GM18909 (cell line): ENCODE measurements at regions not wholly inside any gene's neighbourhood (a gene's known extent, or its start where the extent isn't known, plus 50 kb on each side); places are given as distances from the start of the nearest gene placed in this dataset.

Experiments
- ATAC-seq: cut with Tn5 transposase; IDR thresholded peaks from one replicate; pipeline ENCODE4 v1.9.1; 2021; ENCODE audit warnings: mild to moderate bottlenecking; ENCODE audit not compliant: unreplicated experiment, poor library complexity

GRCh38 chr21:27493542-27493941 lies 526.7 kb upstream of the ADAMTS5 start:
- ATAC-seq: no peak

DNA sequence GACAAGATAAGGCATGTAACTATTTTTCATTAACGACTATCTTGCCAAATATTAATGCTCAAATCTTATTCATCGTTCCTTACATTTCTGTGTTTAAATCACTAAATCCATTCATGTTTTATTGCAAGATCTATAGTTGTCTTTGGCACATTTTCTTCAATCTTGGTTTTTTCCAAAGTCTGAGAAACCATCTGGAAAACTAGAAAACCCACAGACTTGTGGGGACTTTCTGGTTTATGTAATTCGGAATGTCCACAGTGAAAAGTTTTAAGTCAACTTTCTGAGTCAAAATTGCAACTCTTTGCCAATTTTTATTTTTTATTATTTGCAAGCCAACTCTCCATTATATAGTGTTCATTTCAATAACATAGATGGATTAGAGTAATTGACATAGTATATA lies 520.8 kb upstream of the ADAMTS5 start:
- no peak for ATAC-seq

DNA sequence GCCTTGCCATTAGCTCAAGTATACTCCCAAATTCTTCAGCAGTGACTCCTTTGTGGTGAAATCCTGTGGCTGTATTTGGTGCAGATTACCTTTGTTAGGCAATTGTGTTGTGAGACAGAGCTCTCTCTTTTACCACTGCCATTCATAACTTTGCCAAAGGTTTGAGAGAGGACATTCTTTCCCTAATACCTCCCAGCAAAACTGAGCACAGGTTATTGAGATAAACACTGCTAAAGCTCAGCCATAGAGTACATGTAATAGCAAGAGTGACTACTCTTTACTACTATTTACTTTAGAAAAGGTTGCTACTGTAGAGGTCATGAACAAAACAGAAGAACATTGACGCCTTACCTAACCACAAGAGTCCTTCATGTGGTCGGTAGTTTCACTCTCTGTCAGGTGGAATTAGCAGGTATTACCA lies 514.0 kb upstream of the ADAMTS5 start:
- ATAC-seq: no peak

DNA sequence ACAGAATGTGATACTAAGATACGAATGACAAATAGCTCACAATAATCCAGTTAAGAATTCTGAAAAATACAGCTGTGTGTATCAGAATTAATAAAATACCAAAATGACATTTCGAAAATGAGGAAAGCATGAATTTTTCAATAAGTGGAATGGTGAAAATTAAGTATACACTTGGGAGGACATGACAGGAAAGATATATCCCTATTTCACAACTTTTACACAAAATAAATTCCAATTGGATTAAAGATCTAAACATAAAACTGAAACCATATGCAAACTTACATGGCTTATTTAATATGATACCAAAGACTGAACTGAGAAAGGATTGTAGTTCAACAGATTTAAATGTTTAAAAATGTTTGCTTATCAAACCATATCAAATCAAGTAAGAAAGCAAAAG lies 510.4 kb upstream of the ADAMTS5 start:
- no peak for ATAC-seq

GRCh38 chr21:27476696-27477095 lies 509.8 kb upstream of the ADAMTS5 start:
- ATAC-seq: no peak

DNA sequence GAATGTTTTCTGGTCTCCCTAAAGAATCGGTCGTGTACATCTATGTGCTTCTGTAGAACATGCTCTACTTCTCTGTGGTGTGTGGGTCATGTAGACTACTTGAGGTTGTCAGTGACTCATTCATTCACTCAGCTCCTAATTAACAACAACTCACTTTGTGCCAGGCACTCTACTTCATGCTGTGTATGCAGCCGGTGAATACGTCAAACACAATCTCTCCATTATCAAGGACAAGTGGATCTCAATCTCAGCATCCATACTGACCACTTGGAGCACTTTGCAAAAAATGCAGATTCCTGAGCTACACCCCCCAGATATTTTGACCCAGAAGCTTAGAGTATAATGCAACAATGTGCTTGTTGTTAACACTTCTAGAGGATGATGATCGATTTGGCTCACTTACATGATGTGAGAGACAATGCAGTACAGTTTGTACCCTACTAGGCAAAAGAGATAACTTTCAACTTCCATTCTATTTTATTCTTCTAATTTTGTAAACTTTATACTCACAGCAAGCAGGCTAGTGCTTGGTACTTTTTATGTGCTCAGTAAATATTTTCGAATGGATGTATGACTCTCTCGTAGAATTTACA lies 508.6 kb upstream of the ADAMTS5 start:
- no peak for ATAC-seq

DNA sequence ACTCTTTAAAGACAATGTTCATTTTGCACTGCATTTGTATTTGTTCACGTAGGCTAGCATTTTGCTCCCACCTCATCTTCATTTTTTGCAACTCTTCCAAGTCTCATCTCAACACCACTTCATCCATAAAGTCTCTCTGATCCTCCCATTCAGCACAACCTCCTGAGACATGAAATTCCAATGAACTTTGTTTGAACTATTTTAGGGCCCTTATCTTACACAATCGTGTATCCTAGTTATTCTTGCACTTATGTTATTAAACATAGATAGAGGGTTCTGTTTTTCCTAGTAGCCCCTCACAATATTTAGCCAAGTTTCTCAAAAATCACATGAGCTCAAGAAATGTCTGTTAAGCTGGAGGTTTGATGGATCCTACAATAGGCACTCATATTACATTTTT lies 500.5 kb upstream of the ADAMTS5 start:
- ATAC-seq: no peak

- ATAC-seq: no peak
Observed at GRCh38 chr21:27466140-27466539, 499.3 kb upstream of the ADAMTS5 start.

GRCh38 chr21:27464648-27465047 lies 497.8 kb upstream of the ADAMTS5 start:
- no peak for ATAC-seq

DNA sequence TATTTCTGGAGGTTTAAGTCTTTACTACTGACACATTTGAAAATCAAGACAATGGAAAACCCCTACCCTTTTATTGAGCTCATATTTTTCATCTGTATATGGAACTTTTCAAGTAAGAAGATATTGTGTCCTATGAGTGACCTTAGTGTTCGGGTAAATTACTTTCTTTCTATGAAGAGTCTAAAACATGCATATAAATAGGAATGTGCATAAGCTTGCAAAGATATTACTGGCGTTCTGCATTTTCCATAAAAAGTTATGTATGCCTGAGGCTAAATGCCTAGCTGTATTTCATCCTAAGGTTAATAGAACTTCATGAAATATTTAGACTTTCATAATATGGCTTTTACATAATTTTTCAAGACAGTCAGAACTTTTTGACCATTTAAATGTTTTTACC lies 495.8 kb upstream of the ADAMTS5 start:
- no peak for ATAC-seq

DNA sequence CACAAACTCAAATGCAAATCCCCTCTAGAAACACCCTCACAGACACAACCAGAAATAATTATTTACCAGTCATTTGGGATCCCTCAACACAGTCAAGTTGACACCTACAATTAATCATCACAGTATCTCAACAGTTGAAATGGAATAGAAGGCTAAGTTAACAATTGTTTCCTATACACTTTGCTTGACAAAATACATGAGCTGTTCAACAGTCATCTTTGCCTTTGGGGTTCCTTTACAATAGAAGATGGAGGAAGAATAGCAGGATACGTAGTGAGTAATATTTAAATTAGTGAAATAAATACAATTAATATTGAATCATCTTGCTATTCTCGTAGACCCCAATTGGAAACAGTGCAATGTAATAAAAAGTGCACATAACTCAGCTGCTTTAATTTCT lies 487.3 kb upstream of the ADAMTS5 start:
- no peak for ATAC-seq

GRCh38 chr21:27451116-27451515 lies 484.2 kb upstream of the ADAMTS5 start:
- ATAC-seq: no peak

DNA sequence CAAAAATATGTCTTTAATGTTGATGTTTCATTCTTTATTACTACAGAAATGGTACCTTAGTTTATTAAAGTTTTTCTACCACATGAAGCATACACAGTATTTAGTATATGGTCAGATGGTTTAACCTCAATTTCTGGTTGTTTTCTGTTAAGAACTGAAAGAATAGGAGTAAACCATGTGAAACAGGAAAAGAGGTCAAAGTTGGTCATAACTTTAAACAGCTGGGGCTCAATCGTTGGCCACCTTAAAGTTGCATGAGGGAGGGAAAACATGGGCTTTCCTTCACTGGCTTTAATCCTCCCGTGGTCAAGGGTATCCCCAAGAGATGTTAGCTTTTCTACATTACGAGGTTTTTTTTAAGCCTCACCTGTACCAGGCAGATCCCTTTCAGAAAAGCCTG lies 483.3 kb upstream of the ADAMTS5 start:
- ATAC-seq: no peak

DNA sequence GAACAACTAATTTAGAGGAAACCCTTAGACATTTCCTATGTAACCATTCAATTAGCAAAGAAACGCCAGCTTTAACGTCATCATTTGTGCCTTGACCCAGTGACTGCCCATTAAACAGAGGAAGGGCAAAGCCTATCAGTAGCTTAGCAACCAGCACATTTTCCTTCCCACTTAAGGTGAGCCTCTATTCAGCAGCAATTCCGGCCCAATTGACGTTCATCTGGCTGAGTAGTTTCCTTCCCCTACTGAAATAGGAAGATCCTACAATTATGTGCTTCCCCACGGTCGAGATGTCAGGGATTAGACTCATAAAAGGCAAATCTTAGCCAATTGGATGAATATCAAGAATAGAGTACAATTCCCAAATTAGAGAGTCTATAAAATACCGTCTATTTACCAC lies 482.1 kb upstream of the ADAMTS5 start:
- no peak for ATAC-seq

- no peak for ATAC-seq
Observed at GRCh38 chr21:27447843-27448242, 481.0 kb upstream of the ADAMTS5 start.

DNA sequence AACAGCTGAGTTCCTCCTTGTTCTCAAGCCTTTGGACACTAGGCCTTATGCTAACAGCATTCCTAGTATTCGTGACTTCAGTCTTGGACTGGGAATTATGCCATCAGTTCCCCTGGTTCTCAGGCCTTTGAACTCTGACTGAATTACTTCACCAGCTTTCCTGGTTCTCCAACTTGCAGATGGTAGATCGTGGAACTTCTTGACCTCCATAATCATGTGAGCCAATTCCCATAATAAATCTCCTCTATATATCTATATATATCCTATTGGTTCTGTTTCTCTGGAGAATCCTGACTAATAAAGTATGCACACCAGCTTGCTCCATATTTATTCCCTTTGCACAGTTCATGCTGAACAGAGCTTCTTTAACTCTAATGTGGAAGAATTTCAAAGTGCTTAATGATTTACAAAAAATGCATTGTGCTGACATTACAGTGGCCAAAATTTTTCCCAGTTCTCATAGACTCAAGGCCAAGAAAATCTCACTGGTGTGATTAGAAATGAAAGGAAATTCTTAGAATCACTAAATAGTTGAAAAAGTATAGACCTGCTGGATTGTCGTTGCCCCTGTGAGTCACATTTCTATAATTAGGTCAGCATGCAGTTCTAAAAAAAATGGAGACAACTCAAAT lies 462.9 kb upstream of the ADAMTS5 start:
- ATAC-seq: no peak

DNA sequence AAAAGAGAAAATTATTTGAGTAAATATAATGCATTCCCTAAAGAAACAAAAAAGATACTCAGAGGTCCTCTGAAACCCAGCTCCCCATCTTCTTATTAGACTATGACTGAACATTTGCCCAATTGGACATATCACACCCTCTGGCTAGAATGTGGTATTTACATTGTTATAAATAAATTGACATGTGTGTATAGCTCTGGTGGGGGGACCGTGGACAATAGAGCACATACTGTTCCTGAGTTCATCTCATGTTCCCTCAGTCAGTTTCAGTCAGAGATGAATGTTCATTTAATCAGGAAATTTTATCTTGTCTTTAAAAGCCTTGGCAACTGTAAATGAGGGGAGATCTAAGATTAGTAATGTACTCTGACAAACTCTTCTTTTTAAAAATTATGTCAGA lies 459.3 kb upstream of the ADAMTS5 start:
- no peak for ATAC-seq

DNA sequence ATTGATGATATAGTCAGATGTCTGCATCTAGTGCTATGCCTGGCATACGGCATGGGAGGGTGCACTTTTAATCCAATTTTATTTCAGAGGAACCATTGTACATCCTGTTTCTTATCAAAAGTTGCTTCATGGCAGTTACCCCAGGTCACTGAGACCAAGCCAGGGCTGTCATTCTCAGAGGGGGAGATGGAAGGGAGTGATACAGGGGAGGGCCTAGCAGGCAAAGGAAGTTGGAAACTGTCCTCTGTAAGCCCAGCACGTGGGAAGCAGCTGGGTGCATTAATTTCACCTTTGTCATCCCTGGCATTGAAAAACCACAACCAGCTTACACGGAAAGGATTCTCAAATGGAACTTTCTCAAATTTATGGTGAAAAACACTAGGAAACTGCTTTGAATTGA lies 458.7 kb upstream of the ADAMTS5 start:
- ATAC-seq: no peak

GRCh38 chr21:27425172-27425571 lies 458.3 kb upstream of the ADAMTS5 start:
- ATAC-seq: no peak

- ATAC-seq: no peak
Observed at GRCh38 chr21:27424601-27425000, 457.7 kb upstream of the ADAMTS5 start.

GRCh38 chr21:27423906-27424595 lies 457.2 kb upstream of the ADAMTS5 start:
- no peak for ATAC-seq

GRCh38 chr21:27423038-27423437 lies 456.1 kb upstream of the ADAMTS5 start:
- ATAC-seq: no peak
